T-helper 2 cell treated with Interferon-gamma antibody and Interleukin-4, amounts not matched to agents 100 ng/mL and 5 ng/mL, for 36 hours (primary cell): ENCODE measurements at regions not wholly inside any gene's neighbourhood (a gene's known extent, or its start where the extent isn't known, plus 50 kb on each side); places are given as distances from the start of the nearest gene placed in this dataset.

Experiments used
- intact Hi-C: fragments of 100-400 bp; cut with micrococcal nuclease; formaldehyde crosslinking; loops from one replicate; pipeline ENCODE4 v1.15.1; 2023

GRCh38 chr19:46944918-46945628 lies 74.6 kb upstream of the NPAS1 start:
- intact Hi-C loops: no loop called here

DNA sequence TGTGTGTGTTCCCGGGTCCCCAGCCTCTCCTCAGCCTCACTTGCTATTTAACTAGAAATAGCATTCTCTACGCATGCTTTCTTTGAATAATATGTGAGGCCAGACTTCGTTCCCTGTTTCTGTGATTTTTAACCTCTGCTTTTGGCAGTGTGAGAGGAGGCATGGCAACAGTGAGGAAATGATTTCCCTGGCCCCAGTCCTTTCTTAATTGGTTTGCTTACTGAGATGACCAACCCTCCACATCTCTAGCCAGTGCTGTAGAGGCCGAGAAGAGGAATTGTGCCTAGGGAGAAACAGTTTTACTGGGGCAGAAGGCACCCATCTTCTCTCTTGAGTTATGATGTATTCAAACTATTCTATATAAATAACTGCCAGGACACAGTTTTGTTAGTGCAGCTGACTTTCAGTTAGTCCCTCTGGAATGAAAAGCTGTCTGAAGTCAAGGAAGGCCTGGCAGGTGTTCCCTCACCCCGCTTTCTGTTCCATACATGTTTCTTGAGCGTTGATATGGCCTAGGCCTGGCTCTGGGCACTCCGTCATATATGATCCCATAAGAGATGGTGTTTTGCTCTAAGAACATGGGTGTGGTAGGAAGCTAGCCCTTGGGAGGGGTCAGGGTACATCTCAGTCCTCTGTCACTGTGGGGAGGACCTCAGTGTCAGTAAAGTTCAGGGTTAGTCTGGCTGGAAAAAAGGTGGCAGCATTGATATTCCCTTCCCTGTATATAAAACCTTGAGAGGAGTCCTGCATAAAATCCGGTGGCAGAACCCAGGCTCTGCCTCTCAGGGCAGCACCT lies 73.7 kb upstream of the NPAS1 start:
- intact Hi-C loops: no loop called here

GRCh38 chr19:46946611-46947238 lies 72.9 kb upstream of the NPAS1 start:
- intact Hi-C loops: no loop called here

- intact Hi-C loops: no loop called here
These were observed 71.8 kb upstream of the NPAS1 start for GRCh38 chr19:46947866-46948265.

DNA sequence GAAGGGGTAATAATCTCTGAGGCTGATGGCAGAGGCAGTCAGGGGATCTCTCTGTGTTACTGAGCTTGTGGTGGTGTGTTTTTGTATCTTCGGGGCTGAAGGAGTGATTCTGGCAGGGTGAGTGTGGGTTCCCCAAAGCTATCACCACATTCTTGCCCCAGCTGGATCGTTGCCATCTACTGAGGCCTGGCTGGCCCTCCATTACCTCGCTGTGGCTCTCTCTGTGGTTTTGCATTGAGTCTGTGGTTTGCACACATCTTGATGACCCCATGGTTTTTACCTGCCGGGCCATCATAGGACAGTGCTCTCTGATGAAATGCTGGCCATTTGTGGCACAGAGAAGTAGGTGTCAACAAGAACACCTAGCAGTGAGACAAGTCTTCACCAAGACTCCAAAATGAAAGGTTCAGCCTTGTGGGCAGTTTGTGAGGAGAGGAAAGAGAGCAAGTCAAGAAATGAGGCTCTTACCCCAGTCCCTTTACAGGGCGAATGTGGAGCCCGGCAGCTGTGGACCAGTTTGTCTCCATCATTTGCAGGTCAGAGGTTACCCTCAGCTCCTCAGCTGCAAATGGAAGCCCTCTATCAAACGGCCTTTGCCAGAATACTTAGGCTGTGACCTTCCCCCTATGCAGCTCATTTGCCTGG lies 69.0 kb upstream of the NPAS1 start:
- intact Hi-C loops: loop anchor here (5.0 kb wide), 1 partner anchor 33 kb away; no protein-coding TSS in a partner anchor

DNA sequence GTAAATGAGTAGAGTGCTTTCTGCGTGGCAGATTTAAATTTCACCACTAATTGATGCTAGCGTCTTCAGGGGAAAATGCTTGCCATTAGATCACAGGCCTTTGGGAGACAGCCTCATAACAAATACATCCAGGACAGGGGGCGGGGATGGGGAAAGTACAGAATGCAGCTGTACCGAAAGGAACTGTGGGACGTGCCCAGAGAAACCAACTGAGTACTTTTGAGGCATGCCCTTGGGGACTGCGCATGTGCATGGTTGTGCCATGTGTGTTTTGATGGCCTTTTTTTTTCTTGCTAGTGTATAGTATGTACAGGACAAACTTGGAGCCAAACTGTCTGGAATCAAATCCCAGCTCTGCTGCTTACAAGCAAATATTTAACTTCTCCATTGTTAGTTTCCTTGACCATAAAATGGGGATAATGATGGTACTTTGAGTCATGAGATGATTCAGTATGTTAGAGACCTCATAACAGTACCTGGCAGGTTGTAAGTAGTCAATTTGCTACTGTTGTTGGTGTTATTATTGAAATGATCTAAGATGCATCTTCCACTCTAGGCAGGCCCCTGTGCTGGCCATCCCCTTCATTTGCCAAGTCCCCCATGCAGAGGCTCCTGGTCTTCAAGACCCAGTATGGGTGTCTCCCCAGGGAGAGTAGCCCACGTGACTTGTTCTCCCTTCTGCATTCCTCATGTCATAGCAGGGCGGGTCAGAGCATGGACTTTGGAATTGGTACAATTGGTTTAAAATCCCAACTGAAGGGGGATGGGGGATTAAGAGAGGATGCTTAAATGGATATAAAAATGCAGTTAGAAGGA lies 68.3 kb upstream of the NPAS1 start:
- intact Hi-C loops: loop anchor here (5.0 kb wide), 1 partner anchor 34 kb away; no protein-coding TSS in a partner anchor

DNA sequence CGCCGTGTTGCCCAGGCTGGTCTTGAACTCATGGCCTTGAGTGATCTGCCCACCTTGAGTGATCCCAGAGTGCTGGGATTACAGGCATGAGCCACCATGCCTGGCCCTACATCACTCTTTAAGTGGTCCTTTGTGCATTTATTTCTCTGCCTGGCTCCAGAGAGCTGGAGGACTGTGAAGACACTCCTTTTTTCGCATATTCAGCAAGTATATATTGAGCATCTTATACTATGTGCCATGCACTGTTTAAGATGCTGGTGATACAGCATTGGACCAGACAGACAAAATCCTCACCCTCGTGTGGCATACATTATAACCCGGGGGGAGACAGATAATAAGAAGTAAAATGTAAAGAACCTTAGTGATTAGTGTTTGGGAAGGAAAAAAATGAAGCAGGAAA lies 66.8 kb upstream of the NPAS1 start:
- intact Hi-C loops: loop anchor here (5.0 kb wide), 1 partner anchor 36 kb away; no protein-coding TSS in a partner anchor

- intact Hi-C loops: loop anchor here (5.0 kb wide), 1 partner anchor 37 kb away; no protein-coding TSS in a partner anchor
These were observed 65.6 kb upstream of the NPAS1 start for GRCh38 chr19:46953955-46954501.

GRCh38 chr19:46954502-46954992 lies 65.1 kb upstream of the NPAS1 start:
- intact Hi-C loops: loop anchor here (5.0 kb wide), 1 partner anchor 37 kb away; no protein-coding TSS in a partner anchor

GRCh38 chr19:46954993-46955812 lies 64.4 kb upstream of the NPAS1 start:
- intact Hi-C loops: loop anchor here (1.0 to 5.0 kb wide), 6 partner anchors 20 to 168 kb away; partner anchors contain the start of genes ARHGAP35, SLC1A5 and ZC3H4

DNA sequence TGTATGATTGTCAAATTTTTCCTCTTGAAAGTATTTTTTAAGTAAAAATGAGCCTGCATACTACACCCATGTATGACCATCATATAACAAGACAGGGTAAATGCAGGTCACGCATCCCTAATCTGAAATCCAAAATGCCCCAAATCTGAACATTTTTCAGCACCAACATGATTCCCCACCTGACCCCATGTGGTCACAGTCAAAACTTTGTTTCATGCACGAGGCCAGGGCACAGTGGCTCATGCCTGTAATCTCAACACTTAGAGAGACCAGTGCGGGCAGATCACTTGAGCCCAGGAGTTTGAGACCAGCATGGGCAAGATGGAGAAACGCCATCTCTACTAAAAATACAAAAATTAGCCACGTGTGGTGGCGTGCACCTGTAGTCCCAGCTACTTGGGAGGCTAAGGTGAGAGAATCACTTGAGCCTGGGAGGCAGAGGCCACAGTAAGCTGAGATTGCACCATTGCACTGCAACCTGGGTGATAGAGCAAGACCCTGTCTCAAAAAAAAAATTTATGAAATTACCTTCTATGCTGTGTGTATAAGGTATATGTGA lies 63.7 kb upstream of the NPAS1 start:
- intact Hi-C loops: loop anchor here (1.0 to 5.0 kb wide), 5 partner anchors 21 to 169 kb away; partner anchors contain the start of genes ARHGAP35, SLC1A5 and ZC3H4

- intact Hi-C loops: loop anchor here (5.0 kb wide), 1 partner anchor 171 kb away; the partner anchor contains the start of gene SLC1A5
These were observed 61.1 kb upstream of the NPAS1 start for GRCh38 chr19:46958532-46958931.

GRCh38 chr19:46959894-46960556 lies 59.6 kb upstream of the NPAS1 start:
- intact Hi-C loops: loop anchor here (5.0 kb wide), 1 partner anchor 173 kb away; the partner anchor contains the start of gene SLC1A5

- intact Hi-C loops: no loop called here
These were observed 57.5 kb upstream of the NPAS1 start for GRCh38 chr19:46962030-46962570.

DNA sequence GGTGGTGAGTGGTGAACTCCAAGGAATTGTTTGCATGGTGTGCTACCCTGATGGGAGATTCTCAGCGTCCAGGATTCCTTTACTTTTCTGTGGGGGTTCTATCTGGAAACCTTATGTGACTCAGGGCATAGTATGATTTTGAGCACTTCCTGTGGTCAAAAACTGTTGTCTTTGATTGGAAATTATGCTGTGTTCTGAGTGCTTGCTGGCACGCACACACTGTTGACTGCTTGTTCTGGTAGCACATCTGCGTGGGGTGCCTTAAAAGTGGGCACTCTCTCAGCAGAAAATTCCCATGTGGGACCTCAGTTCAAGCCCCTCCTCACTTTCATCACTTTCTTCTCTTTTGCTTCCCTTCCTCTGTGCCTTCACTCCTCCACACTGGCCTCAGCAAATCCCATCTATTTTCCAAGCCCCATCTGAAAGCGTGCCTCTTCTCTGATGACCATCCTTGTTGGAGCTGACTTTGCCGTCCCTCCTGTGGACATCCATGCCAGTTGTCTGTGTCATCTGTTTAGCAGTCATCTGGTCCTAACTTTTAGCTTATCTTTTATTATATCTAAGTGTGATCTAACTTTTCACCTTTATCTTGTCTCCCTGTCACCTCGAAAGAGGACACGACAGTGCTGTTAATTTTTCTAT lies 56.4 kb upstream of the NPAS1 start:
- intact Hi-C loops: no loop called here

DNA sequence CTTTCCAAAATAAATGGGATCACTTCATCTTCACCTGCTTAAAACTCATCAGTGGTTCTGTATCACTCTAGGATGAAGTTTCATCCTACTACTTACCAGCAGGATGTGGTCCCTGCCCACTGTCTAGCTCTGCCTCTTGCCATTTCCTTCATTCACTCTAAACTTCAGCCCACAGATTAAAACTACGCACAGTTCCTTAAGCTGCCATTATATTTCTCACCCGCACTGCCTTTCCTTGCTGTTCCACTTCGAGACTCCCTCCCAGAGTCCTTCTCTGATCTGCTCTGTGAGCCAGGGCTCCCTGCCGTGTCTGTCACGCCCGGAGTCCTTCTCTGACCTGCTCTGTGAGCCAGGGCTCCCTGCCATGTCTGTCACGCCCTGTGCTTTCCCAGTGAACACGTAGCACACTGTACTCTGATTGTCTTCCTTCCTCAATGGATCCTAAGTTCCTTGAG lies 52.0 kb upstream of the NPAS1 start:
- intact Hi-C loops: no loop called here
